Hematopoietic multipotent progenitor cell treated with erythropoietin and hydrocortisone succinate and interleukin-3 and kit ligand, for 15 days (in vitro differentiated cells): ENCODE measurements at regions not wholly inside any gene's neighbourhood (a gene's known extent, or its start where the extent isn't known, plus 50 kb on each side); places are given as distances from the start of the nearest gene placed in this dataset.
"Not testable (repeated sequence)": the region's sequence is repeated elsewhere in the genome, so short reads cannot be mapped to it uniquely, and the experiment has no call there.

Experiments used
- DNase-seq: peaks from one replicate; pipeline ENCODE4 v3.0.0-alpha.2; 2015; ENCODE audit warnings: low spot score

DNA sequence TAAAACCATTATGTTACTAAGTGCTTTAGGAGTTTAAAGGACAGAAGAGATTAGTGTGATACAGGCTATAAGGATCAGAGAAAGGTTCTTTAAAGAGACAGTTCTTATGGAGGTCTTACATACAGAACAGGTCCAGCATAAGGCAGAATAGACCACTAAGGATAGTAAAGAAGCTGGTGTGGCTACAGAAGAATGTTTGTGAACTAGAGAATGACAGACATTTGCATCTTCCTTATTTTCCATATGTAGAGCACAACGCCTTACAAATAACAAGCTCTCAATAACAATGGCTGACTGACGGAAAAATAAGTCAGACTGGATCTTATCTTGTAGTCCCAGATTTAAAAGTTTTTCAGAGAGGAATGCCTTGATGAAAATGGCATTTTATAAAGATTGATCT, 95.6 kb upstream of the NOTCH2NLA start:
- DNase-seq, result not testable (repeated sequence)

DNA sequence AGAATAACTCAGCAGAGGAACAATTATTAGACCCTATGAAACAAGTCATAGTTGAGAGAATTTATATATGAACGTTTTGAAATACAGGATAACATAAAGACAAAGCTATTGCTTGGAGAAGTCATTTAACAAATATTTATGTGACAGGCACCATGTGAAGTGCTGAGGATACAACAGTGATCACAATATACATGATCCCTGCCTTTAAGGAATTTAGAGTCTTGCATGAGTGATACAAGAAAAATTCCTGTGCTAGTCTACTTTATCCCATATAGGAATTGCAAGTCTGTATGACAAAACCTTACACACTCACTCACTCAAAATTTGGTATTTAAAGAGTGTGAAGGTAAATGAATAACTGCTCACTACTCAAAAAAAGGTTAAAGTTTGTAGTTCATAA, 94.5 kb upstream of the NOTCH2NLA start:
- DNase-seq, result not testable (repeated sequence)

GRCh38 chr1:146322893-146323292, 94.1 kb upstream of the NOTCH2NLA start:
- not testable (repeated sequence) for DNase-seq

DNA sequence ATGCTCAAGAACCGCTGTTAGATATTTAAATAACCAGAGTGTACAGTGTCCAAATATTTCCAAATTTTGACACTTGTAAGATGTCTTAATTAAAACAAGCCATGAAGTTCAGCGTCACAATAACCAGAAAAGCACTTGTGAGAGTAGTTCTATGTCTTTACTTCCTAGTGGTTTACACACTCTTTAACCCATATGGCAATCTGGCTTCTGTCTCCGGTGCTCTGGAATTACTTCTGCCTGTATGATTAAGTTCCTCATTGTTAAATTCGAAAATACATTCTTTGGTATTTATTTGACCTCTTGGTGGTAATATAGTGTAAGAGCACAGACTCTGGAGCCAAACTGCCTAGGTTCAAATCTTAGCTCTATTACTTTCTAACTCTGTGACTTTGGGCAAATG, 89.9 kb upstream of the NOTCH2NLA start:
- DNase-seq, result not testable (repeated sequence)

DNA sequence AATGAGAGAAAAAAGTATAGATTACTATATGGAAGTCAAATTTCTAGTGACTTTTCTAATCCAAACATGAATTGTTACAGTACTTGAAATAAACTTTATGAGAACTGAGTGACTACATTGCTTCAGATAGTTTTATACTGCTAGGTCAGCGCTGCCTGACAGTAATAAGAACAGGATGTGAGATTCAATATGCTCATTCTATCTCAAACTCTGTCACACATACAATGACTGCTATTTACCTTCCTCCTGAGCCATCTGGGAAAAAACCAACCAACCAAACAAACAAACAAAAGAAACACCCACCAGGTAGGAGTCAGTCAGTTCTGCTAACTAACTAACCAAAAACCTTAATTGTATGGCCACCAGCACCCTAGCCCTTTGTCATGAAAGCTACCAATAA, 89.0 kb upstream of the NOTCH2NLA start:
- DNase-seq, result not testable (repeated sequence)

- not testable (repeated sequence) for DNase-seq
Observed at GRCh38 chr1:146314449-146315246, 85.8 kb upstream of the NOTCH2NLA start.

DNA sequence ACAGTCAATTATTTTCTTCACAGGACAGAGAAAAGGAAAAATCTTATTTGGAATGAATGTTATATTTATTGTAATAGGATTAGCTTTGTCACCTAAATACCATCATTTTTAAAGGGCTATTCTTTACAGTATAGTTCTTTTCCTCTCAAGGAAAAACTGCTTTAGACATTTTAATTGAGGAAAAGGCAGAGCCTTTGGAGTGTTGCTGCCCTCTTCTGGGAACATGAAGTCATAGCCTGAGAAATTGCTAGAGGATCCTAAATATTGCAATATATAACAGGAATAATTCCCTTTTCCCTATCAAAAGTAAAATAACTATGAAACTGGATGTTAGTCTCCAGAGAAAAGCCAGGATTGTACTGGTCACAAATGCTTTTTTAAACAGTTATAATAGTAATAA, 81.8 kb upstream of the NOTCH2NLA start:
- not testable (repeated sequence) for DNase-seq

DNA sequence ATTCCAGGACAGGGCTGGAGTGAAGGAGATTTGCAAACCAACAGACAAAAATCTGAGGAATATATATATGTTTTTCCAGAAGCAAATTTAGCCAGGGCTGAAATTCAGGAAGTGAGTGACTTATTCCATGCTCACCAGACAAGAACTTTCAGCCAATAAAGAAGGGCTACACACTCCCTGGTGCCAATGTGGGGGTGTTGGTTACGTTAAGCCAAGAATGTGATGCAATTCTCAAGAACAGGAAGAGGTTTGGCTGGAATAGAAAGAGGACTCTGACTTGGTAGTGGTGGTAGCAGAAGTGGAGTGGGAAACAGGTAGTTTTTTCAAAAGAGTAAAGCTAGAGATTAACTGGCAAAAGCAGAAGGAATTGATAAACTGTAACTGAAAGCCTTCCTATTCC, 80.6 kb upstream of the NOTCH2NLA start:
- not testable (repeated sequence) for DNase-seq

DNA sequence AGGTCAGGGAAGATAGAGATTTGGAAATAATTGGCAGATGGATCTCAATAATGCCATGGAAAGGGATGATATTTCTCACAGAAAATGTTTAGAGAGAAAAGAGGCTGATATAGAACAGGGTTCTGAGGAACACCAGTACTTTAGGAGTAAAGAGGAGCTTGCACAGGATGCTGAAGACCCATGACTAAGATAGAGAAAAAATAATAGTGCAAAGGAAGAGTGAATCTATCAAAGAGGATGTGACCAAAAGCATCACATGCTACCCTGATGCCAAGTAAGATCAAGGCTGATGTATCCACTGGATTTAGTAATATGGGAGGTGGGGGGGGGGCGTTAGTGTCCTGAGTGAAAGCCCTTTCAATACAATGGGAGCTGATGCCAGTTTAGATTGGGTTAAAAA, 80.1 kb upstream of the NOTCH2NLA start:
- not testable (repeated sequence) for DNase-seq

GRCh38 chr1:146308152-146308551, 79.3 kb upstream of the NOTCH2NLA start:
- DNase-seq, result not testable (repeated sequence)

DNA sequence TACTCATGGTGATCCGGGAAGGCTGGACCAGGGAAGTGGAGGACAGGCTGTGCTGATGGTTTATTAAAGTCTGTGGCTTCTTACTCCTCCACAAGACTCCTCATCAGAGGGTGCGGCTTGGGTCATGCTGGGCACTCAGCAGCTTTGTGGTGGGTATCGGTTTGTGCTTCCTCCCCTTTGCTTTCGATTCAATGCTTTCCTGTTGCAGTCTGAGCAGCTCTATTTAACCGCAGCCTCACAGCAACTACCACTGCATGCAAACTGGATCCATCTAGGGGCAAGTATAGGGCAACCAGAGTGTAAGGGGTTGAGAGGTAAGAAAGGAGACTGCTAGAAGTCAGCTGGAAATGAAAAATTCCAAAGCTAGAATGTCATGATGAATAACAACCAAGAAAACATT, 78.8 kb upstream of the NOTCH2NLA start:
- DNase-seq, result not testable (repeated sequence)

- DNase-seq, result not testable (repeated sequence)
Observed at GRCh38 chr1:146306651-146307050, 77.8 kb upstream of the NOTCH2NLA start.

- not testable (repeated sequence) for DNase-seq
Observed at GRCh38 chr1:146305442-146305841, 76.6 kb upstream of the NOTCH2NLA start.

DNA sequence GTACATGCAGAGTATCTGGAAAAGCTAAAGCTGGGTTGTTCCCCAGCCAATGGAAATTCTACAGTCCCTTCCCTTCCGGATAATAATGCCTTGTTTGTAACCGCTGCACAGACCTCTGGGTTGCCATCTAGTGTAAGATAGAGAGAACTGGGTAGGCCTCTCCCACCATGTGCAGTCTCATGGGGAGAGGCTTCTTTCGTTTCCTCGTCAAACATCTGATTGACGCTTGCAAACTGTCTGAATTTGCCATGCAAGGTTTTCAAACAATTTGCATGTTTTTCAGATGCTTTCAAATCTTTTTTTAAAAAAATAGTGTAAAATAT, 69.7 kb upstream of the NOTCH2NLA start:
- DNase-seq, result not testable (repeated sequence)

GRCh38 chr1:146297781-146298574, 69.2 kb upstream of the NOTCH2NLA start:
- not testable (repeated sequence) for DNase-seq

- DNase-seq, result not testable (repeated sequence)
Observed at GRCh38 chr1:146292940-146293936, 64.4 kb upstream of the NOTCH2NLA start.

DNA sequence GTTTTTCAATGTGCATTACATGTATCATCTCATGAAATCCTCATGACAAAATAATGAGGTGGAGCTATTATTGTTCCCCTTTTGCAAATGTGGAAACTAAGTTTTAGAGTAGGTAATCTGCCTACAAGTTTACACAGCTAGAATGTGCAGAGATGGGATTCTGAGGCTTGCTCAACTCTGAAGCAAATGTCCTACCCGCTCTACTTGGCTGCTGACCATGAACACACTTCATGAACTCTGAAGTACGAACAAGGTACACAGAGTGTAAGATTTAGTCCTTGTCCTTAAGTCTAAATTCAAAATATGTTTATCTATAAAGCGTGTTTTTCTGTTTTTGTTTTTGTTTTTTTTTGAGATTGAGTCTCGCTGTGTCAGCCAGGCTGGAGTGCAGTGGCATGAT, 63.6 kb upstream of the NOTCH2NLA start:
- not testable (repeated sequence) for DNase-seq

DNA sequence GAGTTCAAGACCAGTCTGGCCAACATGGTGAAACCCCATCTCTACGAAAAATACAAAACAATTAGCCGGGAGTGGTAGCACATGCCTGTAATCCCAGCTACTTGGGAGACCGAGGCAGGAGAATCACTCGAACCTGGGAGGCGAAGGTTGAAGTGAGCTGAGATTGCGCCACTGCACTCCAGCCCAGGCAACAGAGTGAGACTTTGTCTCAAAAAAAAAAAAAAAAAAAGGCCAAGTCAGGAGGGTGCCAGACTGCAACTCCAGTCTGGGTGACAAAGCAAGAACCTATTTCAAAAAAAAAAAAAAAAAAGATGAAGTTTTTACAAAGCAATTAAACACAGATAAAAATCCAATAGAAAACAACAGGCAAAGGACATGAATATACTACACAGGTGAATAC, 59.1 kb upstream of the NOTCH2NLA start:
- not testable (repeated sequence) for DNase-seq

DNA sequence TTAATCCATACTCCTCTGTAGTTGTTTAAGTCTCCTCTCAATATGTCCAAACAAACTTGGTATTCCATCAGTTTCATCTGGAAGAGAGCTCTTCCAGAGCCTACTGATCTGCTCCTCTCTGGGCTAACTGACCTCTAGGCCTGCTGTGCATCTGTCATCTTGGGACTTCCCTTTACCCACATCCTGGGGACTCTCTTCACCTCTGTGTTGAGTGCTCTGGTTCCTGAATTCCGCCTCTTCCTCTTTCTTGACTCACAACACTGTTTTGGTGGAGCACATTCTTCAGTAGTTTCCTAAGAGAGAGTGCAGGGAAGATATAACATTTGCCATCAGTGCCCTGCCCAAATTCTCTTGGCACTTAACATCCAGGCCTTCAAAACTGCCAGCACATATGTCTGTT, 55.9 kb upstream of the NOTCH2NLA start:
- DNase-seq, result not testable (repeated sequence)

GRCh38 chr1:146283527-146283880, 54.7 kb upstream of the NOTCH2NLA start:
- DNase-seq, result not testable (repeated sequence)

DNA sequence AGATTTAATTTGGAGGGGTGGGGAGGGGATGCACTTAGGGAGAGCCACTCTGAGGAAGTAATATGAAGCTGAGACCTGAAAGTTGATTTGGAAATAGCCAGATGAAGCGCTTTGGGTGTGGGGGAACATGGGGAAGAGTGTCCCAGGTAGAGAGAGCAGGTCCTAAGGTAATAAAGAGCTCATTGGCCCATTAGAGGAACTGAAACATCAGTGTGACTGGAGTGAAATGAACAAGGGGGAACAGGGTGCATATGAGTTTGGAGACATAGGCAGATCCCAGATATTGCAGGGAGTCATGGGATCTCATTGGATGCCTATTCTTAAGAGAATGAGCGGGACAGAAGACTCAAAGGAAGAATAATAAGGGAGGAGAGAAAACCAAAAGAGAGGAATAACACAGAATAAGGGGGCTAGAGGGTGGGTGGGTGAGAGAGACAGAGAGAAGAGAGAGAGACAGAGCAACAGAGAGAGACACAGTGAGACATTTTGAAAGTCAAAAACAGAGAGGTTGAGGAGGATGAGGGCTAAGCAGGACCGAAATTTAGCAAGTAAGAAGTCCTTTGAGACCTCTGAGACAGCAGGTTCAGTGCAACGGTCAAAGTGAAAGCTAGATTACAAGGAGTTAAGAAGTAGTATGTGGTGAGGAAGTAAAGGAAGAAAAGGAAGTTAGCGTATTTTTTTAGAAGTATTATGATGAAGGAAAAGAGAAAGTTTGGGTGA, 54.1 kb upstream of the NOTCH2NLA start:
- DNase-seq, result not testable (repeated sequence)
